Neuronal stem cell (in vitro differentiated cells): ENCODE measurements at regions not wholly inside any gene's neighbourhood (a gene's known extent, or its start where the extent isn't known, plus 50 kb on each side); places are given as distances from the start of the nearest gene placed in this dataset.

Experiments
- DNase-seq: peaks from one replicate; pipeline ENCODE4 v3.0.0-alpha.2; 2013; ENCODE audit warnings: low spot score
- H2AFZ ChIP-seq: one replicate; pipeline ENCODE4 v1.6.1; 2013; ENCODE audit warnings: mild to moderate bottlenecking, low read length, inconsistent platforms
- H2AK5ac ChIP-seq: 2 replicates; pipeline ENCODE4 v1.6.1; 2013; ENCODE audit warnings: low read depth, mild to moderate bottlenecking, inconsistent platforms, low read length, moderate library complexity, mixed read lengths
- H2BK120ac ChIP-seq: 2 replicates; pipeline ENCODE4 v1.6.1; 2013; ENCODE audit warnings: low read depth, mild to moderate bottlenecking, inconsistent platforms, low read length, moderate library complexity, mixed read lengths
- H2BK12ac ChIP-seq: one replicate; pipeline ENCODE4 v1.6.1; 2013; ENCODE audit warnings: low read length, inconsistent platforms
- H2BK15ac ChIP-seq: 2 replicates; pipeline ENCODE4 v1.6.1; 2013; ENCODE audit warnings: mild to moderate bottlenecking, low read length, inconsistent platforms, mixed read lengths
- H2BK5ac ChIP-seq: one replicate; pipeline ENCODE4 v1.6.1; 2013; ENCODE audit warnings: inconsistent platforms, mild to moderate bottlenecking, low read length, moderate library complexity
- H3K14ac ChIP-seq: one replicate; pipeline ENCODE4 v1.6.1; 2013; ENCODE audit warnings: low read length, inconsistent platforms
- H3K18ac ChIP-seq: 2 replicates; pipeline ENCODE4 v1.6.1; 2013; ENCODE audit warnings: low read length, inconsistent platforms
- H3K23ac ChIP-seq: 2 replicates; pipeline ENCODE4 v1.6.1; 2013; ENCODE audit warnings: low read depth, mild to moderate bottlenecking, mixed read lengths, low read length, inconsistent platforms; ENCODE audit not compliant: poor library complexity
- H3K27ac ChIP-seq: replicated peaks from 3 replicates; pipeline ENCODE4 v1.5.1; 2013; ENCODE audit warnings: low read length, inconsistent platforms
- H3K27me3 ChIP-seq, 3 experiments: 2 replicates each; pipeline ENCODE4 v1.6.1; 2013; ENCODE audit warnings: low read length in 3 of 3, mild to moderate bottlenecking in 2 of 3, inconsistent platforms in 1 of 3, low read depth in 1 of 3, mixed read lengths in 1 of 3, moderate library complexity in 1 of 3; ENCODE audit not compliant: control insufficient read depth in 3 of 3, insufficient read depth in 3 of 3
- H3K36me3 ChIP-seq, 2 donors: replicated peaks in 1 of 2; 2 replicates each; pipeline ENCODE4 v1.6.1; 2013; ENCODE audit warnings: low read length in 2 of 2; ENCODE audit not compliant: control insufficient read depth in 2 of 2, insufficient read depth in 2 of 2
- H3K4ac ChIP-seq: 2 replicates; pipeline ENCODE4 v1.6.1; 2013; ENCODE audit warnings: inconsistent platforms, mild to moderate bottlenecking, low read length, moderate library complexity
- H3K4me1 ChIP-seq, 2 donors: 1 replicate in 1 of 2; 2 replicates in 1 of 2; pipeline ENCODE4 v1.6.1; 2013; ENCODE audit warnings: low read length in 2 of 2, low read depth in 1 of 2; ENCODE audit not compliant: control insufficient read depth in 2 of 2, insufficient read depth in 1 of 2
- H3K4me2 ChIP-seq: one replicate; pipeline ENCODE4 v1.6.1; 2013; ENCODE audit warnings: mild to moderate bottlenecking, low read length, inconsistent platforms; ENCODE audit not compliant: insufficient read depth, poor library complexity, severe bottlenecking
- H3K4me3 ChIP-seq, 2 donors: 2 replicates each; pipeline ENCODE4 v1.5.1; 2013; ENCODE audit warnings: low read length in 2 of 2, mild to moderate bottlenecking in 2 of 2, inconsistent platforms in 1 of 2, moderate library complexity in 1 of 2
- H3K79me1 ChIP-seq: one replicate; pipeline ENCODE4 v1.6.1; 2013; ENCODE audit warnings: low read depth, mild to moderate bottlenecking, inconsistent platforms, low read length, moderate library complexity
- H3K9ac ChIP-seq: one replicate; pipeline ENCODE4 v1.6.1; 2013; ENCODE audit warnings: mild to moderate bottlenecking, low read depth, low read length, inconsistent platforms; ENCODE audit not compliant: poor library complexity
- H3K9me3 ChIP-seq, 2 donors: replicated peaks in 1 of 2; 2 replicates each; pipeline versions ENCODE3 to v1.6.1; 2013; ENCODE audit warnings: low read length in 2 of 2, mild to moderate bottlenecking in 2 of 2, inconsistent platforms in 1 of 2, low read depth in 1 of 2, mixed read lengths in 1 of 2, moderate library complexity in 1 of 2; ENCODE audit not compliant: control insufficient read depth in 2 of 2, insufficient read depth in 1 of 2
- H4K8ac ChIP-seq: one replicate; pipeline ENCODE4 v1.6.1; 2013; ENCODE audit warnings: low read depth, mild to moderate bottlenecking, inconsistent platforms, low read length, moderate library complexity
- H4K91ac ChIP-seq: one replicate; pipeline ENCODE4 v1.6.1; 2013; ENCODE audit warnings: low read length, low read depth, mild to moderate bottlenecking, inconsistent platforms; ENCODE audit not compliant: poor library complexity
- WGBS, 2 donors: extraction: QIAGEN DNeasy Blood & Tissue Kit; methylation state at CpG; one replicate each; pipeline ENCODE4 v1.1.7; 2013; ENCODE audit warnings: missing lambda C conversion rate in 2 of 2, mixed read lengths in 1 of 2; ENCODE audit not compliant: insufficient read length in 2 of 2, insufficient replicate concordance in 1 of 2; ENCODE audit errors: extremely low coverage in 2 of 2; 5-methylcytosine and 5-hydroxymethylcytosine counted together

GRCh38 chr12:115335048-115335447 lies 651.1 kb upstream of the TBX3 start:
- no peak for DNase-seq
- no peak overlapping the region for H3K9ac ChIP-seq
- no peak overlapping the region for H4K8ac ChIP-seq
- no peak overlapping the region for H3K4ac ChIP-seq
- no peak overlapping the region for H3K14ac ChIP-seq
- H3K4me2 ChIP-seq, result no peak overlapping the region
- no peak overlapping the region for H3K23ac ChIP-seq
- no peak overlapping the region for H2AK5ac ChIP-seq
- no peaks in the 10 kb centered on the region for H3K79me1 ChIP-seq
- H4K91ac ChIP-seq, result no peak overlapping the region
- no peak overlapping the region for H2BK12ac ChIP-seq
- no peaks in the 10 kb centered on the region for H3K4me1 ChIP-seq
- WGBS, 2 donors, result no CpG with 5 or more reads among the region's 2 CpGs
- H2AFZ ChIP-seq, result no peak overlapping the region
- H3K18ac ChIP-seq, result no peak overlapping the region
- H3K36me3 ChIP-seq, result no peaks in the 10 kb centered on the region
- H3K4me3 ChIP-seq, result no peak overlapping the region
- no peaks in the 10 kb centered on the region for H3K9me3 ChIP-seq
- H2BK15ac ChIP-seq, result no peak overlapping the region
- no peak overlapping the region for H2BK5ac ChIP-seq
- no peak overlapping the region for H2BK120ac ChIP-seq
- H3K27me3 ChIP-seq, result no peaks in the 10 kb centered on the region
- H3K27ac ChIP-seq, result no peak overlapping the region

GRCh38 chr12:115332945-115333344 lies 649.0 kb upstream of the TBX3 start:
- Histone ChIP-seq H2AK5ac (no peak overlapping the region), H2AFZ (no peak overlapping the region), H3K4me1 (no peaks in the 10 kb centered on the region), H3K9ac (no peak overlapping the region), H2BK12ac (no peak overlapping the region), H3K4ac (no peak overlapping the region), H4K8ac (no peak overlapping the region), H2BK15ac (no peak overlapping the region), H3K4me2 (no peak overlapping the region), H3K14ac (no peak overlapping the region), H3K4me3 (no peak overlapping the region), H2BK5ac (no peak overlapping the region), H3K79me1 (no peaks in the 10 kb centered on the region), H3K36me3 (no peaks in the 10 kb centered on the region), H3K23ac (no peak overlapping the region), H4K91ac (no peak overlapping the region), H2BK120ac (no peak overlapping the region), H3K27ac (no peak overlapping the region), H3K27me3 (no peaks in the 10 kb centered on the region), H3K18ac (no peak overlapping the region), H3K9me3 (no peaks in the 10 kb centered on the region)
- DNase-seq, result no peak

- no peaks in the 10 kb centered on the region for H3K36me3 ChIP-seq
- no peaks in the 10 kb centered on the region for H3K79me1 ChIP-seq
- H3K9ac ChIP-seq, result no peak overlapping the region
- no peak overlapping the region for H2AK5ac ChIP-seq
- H3K18ac ChIP-seq, result no peak overlapping the region
- no peak overlapping the region for H3K4me3 ChIP-seq
- no CpG with 5 or more reads among the region's 3 CpGs for WGBS, 2 donors
- H2BK15ac ChIP-seq, result no peak overlapping the region
- H2BK12ac ChIP-seq, result no peak overlapping the region
- no peak overlapping the region for H2AFZ ChIP-seq
- H3K27me3 ChIP-seq, result no peaks in the 10 kb centered on the region
- no peak for DNase-seq
- no peaks in the 10 kb centered on the region for H3K9me3 ChIP-seq
- no peak overlapping the region for H3K27ac ChIP-seq
- no peaks in the 10 kb centered on the region for H3K4me1 ChIP-seq
- H3K4me2 ChIP-seq, result no peak overlapping the region
- H3K14ac ChIP-seq, result no peak overlapping the region
- H3K4ac ChIP-seq, result no peak overlapping the region
- no peak overlapping the region for H4K8ac ChIP-seq
- no peak overlapping the region for H3K23ac ChIP-seq
- H2BK120ac ChIP-seq, result no peak overlapping the region
- no peak overlapping the region for H4K91ac ChIP-seq
- no peak overlapping the region for H2BK5ac ChIP-seq
These were observed 641.9 kb upstream of the TBX3 start for GRCh38 chr12:115325858-115326257.

- H2BK12ac ChIP-seq, result no peak overlapping the region
- no peak overlapping the region for H2BK15ac ChIP-seq
- no peaks in the 10 kb centered on the region for H3K36me3 ChIP-seq
- no peak overlapping the region for H2AFZ ChIP-seq
- no peak overlapping the region for H3K27ac ChIP-seq
- no peak overlapping the region for H2BK5ac ChIP-seq
- H2BK120ac ChIP-seq, result no peak overlapping the region
- no CpG with 5 or more reads among the region's 5 CpGs for WGBS, 2 donors
- H3K4ac ChIP-seq, result no peak overlapping the region
- H3K14ac ChIP-seq, result no peak overlapping the region
- no peak overlapping the region for H3K9ac ChIP-seq
- DNase-seq, result no peak
- no peaks in the 10 kb centered on the region for H3K79me1 ChIP-seq
- peaks cover 0 to 3% of the 10 kb centered on the region in 2 donors for H3K4me1 ChIP-seq
- no peak overlapping the region for H4K91ac ChIP-seq
- H3K18ac ChIP-seq, result no peak overlapping the region
- H2AK5ac ChIP-seq, result no peak overlapping the region
- no peaks in the 10 kb centered on the region for H3K27me3 ChIP-seq
- H4K8ac ChIP-seq, result no peak overlapping the region
- no peaks in the 10 kb centered on the region for H3K9me3 ChIP-seq
- H3K4me2 ChIP-seq, result no peak overlapping the region
- no peak overlapping the region for H3K23ac ChIP-seq
- H3K4me3 ChIP-seq, result no peak overlapping the region
These were observed 641.1 kb upstream of the TBX3 start for GRCh38 chr12:115324949-115325593.
